ENCODE measurements at regions not wholly inside any gene's neighbourhood (a gene's known extent, or its start where the extent isn't known, plus 50 kb on each side); places are given as distances from the start of the nearest gene placed in this dataset.
"Not testable (repeated sequence)": the region's sequence is repeated elsewhere in the genome, so short reads cannot be mapped to it uniquely, and the experiment has no call there.

DNA sequence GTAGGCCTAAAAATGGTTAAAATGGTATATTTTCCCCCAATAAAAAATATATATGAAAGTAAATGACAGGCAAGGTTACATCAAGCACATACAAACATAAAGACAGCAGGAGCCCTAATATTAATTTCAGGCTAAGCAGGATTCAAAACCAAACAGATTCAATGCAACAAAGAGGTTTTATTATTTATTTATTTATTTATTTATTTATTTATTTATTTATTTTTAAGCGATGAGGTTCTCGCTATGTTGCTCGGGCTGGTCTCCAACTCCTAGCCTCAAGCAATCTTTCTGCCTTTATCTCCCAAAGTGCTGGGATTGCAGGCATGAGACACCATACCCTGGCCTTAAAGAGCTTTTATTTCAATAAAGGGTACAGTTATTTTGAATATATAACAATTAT, 106.4 kb upstream of the SHB start:
- TF ChIP-seq, protein P1, sequence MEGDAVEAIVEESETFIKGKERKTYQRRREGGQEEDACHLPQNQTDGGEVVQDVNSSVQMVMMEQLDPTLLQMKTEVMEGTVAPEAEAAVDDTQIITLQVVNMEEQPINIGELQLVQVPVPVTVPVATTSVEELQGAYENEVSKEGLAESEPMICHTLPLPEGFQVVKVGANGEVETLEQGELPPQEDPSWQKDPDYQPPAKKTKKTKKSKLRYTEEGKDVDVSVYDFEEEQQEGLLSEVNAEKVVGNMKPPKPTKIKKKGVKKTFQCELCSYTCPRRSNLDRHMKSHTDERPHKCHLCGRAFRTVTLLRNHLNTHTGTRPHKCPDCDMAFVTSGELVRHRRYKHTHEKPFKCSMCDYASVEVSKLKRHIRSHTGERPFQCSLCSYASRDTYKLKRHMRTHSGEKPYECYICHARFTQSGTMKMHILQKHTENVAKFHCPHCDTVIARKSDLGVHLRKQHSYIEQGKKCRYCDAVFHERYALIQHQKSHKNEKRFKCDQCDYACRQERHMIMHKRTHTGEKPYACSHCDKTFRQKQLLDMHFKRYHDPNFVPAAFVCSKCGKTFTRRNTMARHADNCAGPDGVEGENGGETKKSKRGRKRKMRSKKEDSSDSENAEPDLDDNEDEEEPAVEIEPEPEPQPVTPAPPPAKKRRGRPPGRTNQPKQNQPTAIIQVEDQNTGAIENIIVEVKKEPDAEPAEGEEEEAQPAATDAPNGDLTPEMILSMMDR (IDR thresholded peaks at IDR 0.05): no peak
- peaks cover 3 to 8% of the 10 kb centered on the region in 2 donors for H3K9me3 Mint-ChIP-seq
- H3K27ac Mint-ChIP-seq: no peak overlapping the region
- Histone ChIP-seq H3K27ac (ENCODE audit: low read length) (no peak overlapping the region), H3K36me3 (ENCODE audit: control insufficient read depth, insufficient read depth, low read length) (no peaks in the 10 kb centered on the region), H3K4me3 (ENCODE audit: low read length) (no peak overlapping the region), H3K9me3 (ENCODE audit: control insufficient read depth, insufficient read depth, low read length) (peaks cover 5% of the 10 kb centered on the region), H3K4me1 (ENCODE audit: control insufficient read depth, insufficient read depth, low read length) (peaks cover 3% of the 10 kb centered on the region), H3K27me3 (ENCODE audit: control insufficient read depth, insufficient read depth, low read length) (no peaks in the 10 kb centered on the region)
- intact Hi-C loops (cut with micrococcal nuclease): no loop called here
- DNase-seq (no peak), ATAC-seq (no peak)
- H3K4me1 Mint-ChIP-seq: peaks cover 7 to 15% of the 10 kb centered on the region in 2 donors
- H3K36me3 Mint-ChIP-seq: no peaks in the 10 kb centered on the region
- no peak overlapping the region for H3K4me3 Mint-ChIP-seq
- H3K27me3 Mint-ChIP-seq (ENCODE audit: low read depth in 2 of 2): peaks cover 5 to 7% of the 10 kb centered on the region in 2 donors
- WGBS (ENCODE audit: insufficient coverage): no CpG with 5 or more reads among the region's 3 CpGs

DNA sequence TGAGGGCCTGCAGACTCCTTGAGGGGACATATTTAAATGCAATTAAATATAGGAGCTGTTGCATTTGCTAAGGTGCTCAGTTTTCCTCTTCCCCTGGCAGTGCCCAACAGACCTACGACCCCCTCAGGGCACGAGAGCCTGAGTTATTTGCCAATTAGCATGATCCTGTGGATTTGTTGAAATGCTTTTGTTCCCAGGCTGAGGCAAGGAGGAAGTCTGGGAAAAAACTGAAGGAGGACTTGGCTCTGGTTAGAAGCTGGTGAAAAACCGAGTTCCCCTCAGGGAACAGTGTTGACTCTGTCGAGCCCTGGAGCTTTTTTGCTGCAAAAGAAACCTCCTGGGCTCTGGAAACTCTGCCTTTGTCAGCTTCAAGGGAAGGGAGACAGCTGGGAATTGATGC, 103.6 kb upstream of the SHB start:
- Mint-ChIP-seq H3K4me1 (peaks cover 0 to 2% of the 10 kb centered on the region in 2 donors), H3K4me3 (no peak overlapping the region), H3K36me3 (peaks cover 7% of the 10 kb centered on the region), H3K27me3 (ENCODE audit: low read depth in 2 of 2) (peaks cover 6 to 7% of the 10 kb centered on the region in 2 donors), H3K27ac (no peak overlapping the region), H3K9me3 (peaks cover 7 to 14% of the 10 kb centered on the region in 2 donors)
- Histone ChIP-seq H3K4me3 (ENCODE audit: low read length) (no peak overlapping the region), H3K36me3 (ENCODE audit: control insufficient read depth, insufficient read depth, low read length) (no peaks in the 10 kb centered on the region), H3K27me3 (ENCODE audit: control insufficient read depth, insufficient read depth, low read length) (no peaks in the 10 kb centered on the region), H3K27ac (ENCODE audit: low read length) (no peak overlapping the region), H3K4me1 (ENCODE audit: control insufficient read depth, insufficient read depth, low read length) (peaks cover under 1% of the 10 kb centered on the region), H3K9me3 (ENCODE audit: control insufficient read depth, insufficient read depth, low read length) (peaks cover 5% of the 10 kb centered on the region)
- 74% methylated on average over 4 of the region's 4 CpGs for WGBS (ENCODE audit: insufficient coverage)
- DNase-seq (no peak), ATAC-seq (no peak)
- intact Hi-C loops (cut with micrococcal nuclease): no loop called here
- TF ChIP-seq, protein P1 (IDR thresholded peaks at IDR 0.05): no peak

DNA sequence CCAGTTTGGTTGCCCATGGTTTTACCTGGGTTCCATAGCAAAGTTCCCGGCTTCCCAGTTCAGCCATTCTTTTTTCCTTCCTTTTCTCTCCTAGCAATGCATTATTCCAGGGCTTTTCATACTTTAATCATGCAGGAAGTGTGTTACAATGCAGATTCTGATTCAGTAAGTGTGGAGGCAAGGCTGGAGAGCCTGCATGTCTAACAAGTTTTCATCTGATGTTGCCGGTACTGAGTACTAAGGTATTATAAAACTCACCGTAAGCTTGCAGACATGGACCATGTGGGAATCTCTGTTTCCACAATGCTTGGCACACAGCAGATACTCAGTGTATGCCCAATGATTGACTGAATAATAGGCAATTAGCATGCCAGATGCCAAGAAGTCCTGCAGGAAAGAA, 102.9 kb upstream of the SHB start:
- peaks cover 7% of the 10 kb centered on the region for H3K36me3 Mint-ChIP-seq
- no peak overlapping the region for H3K27ac ChIP-seq (ENCODE audit: low read length)
- TF ChIP-seq, protein P1 (IDR thresholded peaks at IDR 0.05): no peak
- no peak overlapping the region for H3K4me3 Mint-ChIP-seq
- peaks cover 5% of the 10 kb centered on the region for H3K9me3 ChIP-seq (ENCODE audit: control insufficient read depth, insufficient read depth, low read length)
- peaks cover 6 to 7% of the 10 kb centered on the region in 2 donors for H3K27me3 Mint-ChIP-seq (ENCODE audit: low read depth in 2 of 2)
- H3K27me3 ChIP-seq (ENCODE audit: control insufficient read depth, insufficient read depth, low read length): no peaks in the 10 kb centered on the region
- intact Hi-C loops (cut with micrococcal nuclease): no loop called here
- ATAC-seq (no peak), DNase-seq (no peak)
- WGBS (ENCODE audit: insufficient coverage): 99% methylated on average over 3 of the region's 3 CpGs
- no peaks in the 10 kb centered on the region for H3K4me1 ChIP-seq (ENCODE audit: control insufficient read depth, insufficient read depth, low read length)
- no peaks in the 10 kb centered on the region for H3K36me3 ChIP-seq (ENCODE audit: control insufficient read depth, insufficient read depth, low read length)
- no peak overlapping the region for H3K27ac Mint-ChIP-seq
- no peaks in the 10 kb centered on the region for H3K4me1 Mint-ChIP-seq
- peaks cover 7 to 14% of the 10 kb centered on the region in 2 donors for H3K9me3 Mint-ChIP-seq
- H3K4me3 ChIP-seq (ENCODE audit: low read length): no peak overlapping the region

DNA sequence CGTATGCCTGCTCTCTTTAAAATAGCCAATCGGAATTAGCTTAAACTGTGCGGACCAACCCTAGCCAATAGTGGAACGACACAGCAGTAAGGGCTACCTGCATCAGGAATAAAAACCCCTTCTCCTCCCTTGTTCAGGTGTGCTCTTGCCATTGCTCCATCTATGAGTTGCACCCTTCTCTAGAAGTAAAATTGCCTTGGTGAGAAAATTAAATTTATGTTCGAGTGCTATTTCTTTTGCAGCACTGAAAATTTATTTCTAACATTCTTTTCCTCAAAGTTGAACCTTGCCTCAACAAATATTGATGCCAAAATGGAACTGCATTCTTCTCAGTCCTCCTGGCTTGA, 102.5 kb upstream of the SHB start:
- Mint-ChIP-seq H3K4me1 (no peaks in the 10 kb centered on the region), H3K36me3 (peaks cover 7% of the 10 kb centered on the region), H3K4me3 (no peak overlapping the region), H3K27me3 (ENCODE audit: low read depth in 2 of 2) (peaks cover 6 to 7% of the 10 kb centered on the region in 2 donors), H3K27ac (no peak overlapping the region), H3K9me3 (peaks cover 7 to 14% of the 10 kb centered on the region in 2 donors)
- no peaks in the 10 kb centered on the region for H3K36me3 ChIP-seq (ENCODE audit: control insufficient read depth, insufficient read depth, low read length)
- H3K27me3 ChIP-seq (ENCODE audit: control insufficient read depth, insufficient read depth, low read length): no peaks in the 10 kb centered on the region
- H3K9me3 ChIP-seq (ENCODE audit: control insufficient read depth, insufficient read depth, low read length): peaks cover 5% of the 10 kb centered on the region
- intact Hi-C loops (cut with micrococcal nuclease): no loop called here
- H3K4me3 ChIP-seq (ENCODE audit: low read length): no peak overlapping the region
- 89% methylated on average over 5 of the region's 5 CpGs for WGBS (ENCODE audit: insufficient coverage)
- no peaks in the 10 kb centered on the region for H3K4me1 ChIP-seq (ENCODE audit: control insufficient read depth, insufficient read depth, low read length)
- TF ChIP-seq, protein P1 (IDR thresholded peaks at IDR 0.05): no peak
- ATAC-seq (no peak), DNase-seq (no peak)
- H3K27ac ChIP-seq (ENCODE audit: low read length): no peak overlapping the region

DNA sequence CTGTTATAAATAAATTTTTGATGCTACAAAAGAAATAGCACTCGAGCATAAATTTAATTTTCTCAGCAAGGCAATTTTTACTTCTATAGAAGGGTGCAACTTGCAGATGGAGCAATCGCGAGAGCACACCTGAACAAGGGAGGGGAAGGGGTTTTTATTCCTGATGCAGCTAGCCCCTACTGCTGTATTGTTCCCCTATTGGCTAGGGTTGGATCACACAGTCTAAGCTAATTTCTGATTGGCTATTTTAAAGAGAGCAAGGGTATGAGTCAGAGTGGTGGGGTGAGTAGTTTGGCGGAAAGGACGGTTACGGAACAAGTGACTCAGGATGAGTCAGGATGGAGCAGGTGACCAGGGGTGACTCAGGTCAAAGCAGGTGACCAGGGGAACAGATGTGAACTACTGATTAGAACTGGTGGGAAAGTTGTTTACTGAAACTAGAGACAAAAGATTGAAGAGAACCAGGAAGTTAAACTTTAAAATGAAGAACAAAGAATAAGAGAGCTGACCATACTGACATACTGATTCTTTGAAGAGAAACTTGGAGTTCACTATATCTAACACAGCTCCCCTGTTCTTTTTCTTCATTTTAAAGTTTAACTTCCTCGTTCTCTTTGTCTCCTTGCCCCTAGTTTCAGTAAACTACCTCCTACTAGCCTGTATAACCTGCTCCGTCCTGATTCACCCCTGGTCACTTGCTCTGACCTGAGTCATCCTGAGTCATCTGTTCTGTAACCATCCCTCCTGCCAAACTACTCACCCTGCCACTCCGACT, 101.9 kb upstream of the SHB start:
- intact Hi-C loops (cut with micrococcal nuclease); H3K9me3 ChIP-seq (ENCODE audit: control insufficient read depth, insufficient read depth, low read length); ATAC-seq: not testable (repeated sequence)

More for the DNA sequence above, 101.9 kb upstream of the SHB start:
- not testable (repeated sequence) for H3K4me3 ChIP-seq (ENCODE audit: low read length); H3K36me3 ChIP-seq (ENCODE audit: control insufficient read depth, insufficient read depth, low read length); H3K4me1 ChIP-seq (ENCODE audit: control insufficient read depth, insufficient read depth, low read length); H3K4me3 Mint-ChIP-seq; H3K27me3 Mint-ChIP-seq (ENCODE audit: low read depth in 2 of 2); H3K36me3 Mint-ChIP-seq; DNase-seq; H3K4me1 Mint-ChIP-seq; H3K27ac Mint-ChIP-seq; H3K27ac ChIP-seq (ENCODE audit: low read length); H3K27me3 ChIP-seq (ENCODE audit: control insufficient read depth, insufficient read depth, low read length)
- peaks cover 7 to 14% of the 10 kb centered on the region in 2 donors for H3K9me3 Mint-ChIP-seq
- 94% methylated on average over 9 of the region's 9 CpGs for WGBS (ENCODE audit: insufficient coverage)
